H1 (cell line): ENCODE measurements at regions not wholly inside any gene's neighbourhood (a gene's known extent, or its start where the extent isn't known, plus 50 kb on each side); places are given as distances from the start of the nearest gene placed in this dataset.

ENCODE experiments used
- CTCF ChIA-PET: fragments of 300-600 bp; sonication (Branson Sonifier 250); formaldehyde crosslinking; loops from one replicate; lab custom pipeline; 2021; ENCODE audit not compliant: partially characterized antibody; lab: Charles Lee
- POLR2A ChIA-PET: fragments of 300-600 bp; sonication (Branson Sonifier 250); formaldehyde crosslinking; loops from one replicate; lab custom pipeline; 2021; ENCODE audit warnings: inconsistent platforms; ENCODE audit not compliant: partially characterized antibody; lab: Charles Lee
- DNase-seq, 2 experiments: peaks; one replicate each; pipeline versions ENCODE4 v3.0.0 to v3.0.0-alpha.2; 2010 to 2022; ENCODE audit warnings: low spot score in 2 of 2, low read depth in 1 of 2, mixed read lengths in 1 of 2
- FAIRE-seq: peaks from 2 replicates; lab custom pipeline; 2011; peaks lifted over from hg19 to GRCh38; lab: Jason Lieb, UNC
- H2AFZ ChIP-seq: 2 replicates; pipeline ENCODE4 v1.8.1; 2012; ENCODE audit warnings: low read length, inconsistent platforms
- H2AK5ac ChIP-seq: 2 replicates; pipeline ENCODE4 v1.6.1; 2013; ENCODE audit warnings: low read depth, low read length
- H2BK120ac ChIP-seq: replicated peaks from 2 replicates; pipeline ENCODE3; 2013; ENCODE audit warnings: low read depth, low read length, inconsistent platforms
- H2BK12ac ChIP-seq: 2 replicates; pipeline ENCODE4 v1.6.1; 2013; ENCODE audit warnings: low read depth, low read length
- H2BK15ac ChIP-seq: 2 replicates; pipeline ENCODE4 v1.6.1; 2013; ENCODE audit warnings: low read length
- H2BK20ac ChIP-seq: 2 replicates; pipeline ENCODE4 v1.6.1; 2013; ENCODE audit warnings: low read length
- H2BK5ac ChIP-seq: 2 replicates; pipeline ENCODE4 v1.6.1; 2013; ENCODE audit warnings: low read depth, low read length
- H3K14ac ChIP-seq: 2 replicates; pipeline ENCODE4 v1.6.1; 2013; ENCODE audit warnings: inconsistent platforms; ENCODE audit not compliant: insufficient read length
- H3K18ac ChIP-seq: 2 replicates; pipeline ENCODE4 v1.6.1; 2013; ENCODE audit warnings: low read length; ENCODE audit errors: extremely low read depth
- H3K23ac ChIP-seq: 2 replicates; pipeline ENCODE4 v1.6.1; 2013; ENCODE audit warnings: inconsistent platforms; ENCODE audit not compliant: insufficient read length
- H3K23me2 ChIP-seq: 2 replicates; pipeline ENCODE4 v1.6.1; 2013; ENCODE audit warnings: low read depth, low read length
- H3K27ac ChIP-seq: 2 replicates; pipeline ENCODE4 v1.6.1; 2011; ENCODE audit warnings: low read depth, low read length, inconsistent platforms
- H3K27me3 ChIP-seq, 4 experiments: replicated peaks in 1 of 4; 1 replicate in 1 of 4; 2 replicates in 3 of 4; pipeline versions ENCODE4 v1.6.1 to v1.8.1; 2011 to 2013; ENCODE audit warnings: low read length in 3 of 4, mild to moderate bottlenecking in 3 of 4, inconsistent platforms in 2 of 4, mixed read lengths in 2 of 4, moderate library complexity in 1 of 4; ENCODE audit not compliant: control insufficient read depth in 3 of 4, insufficient read depth in 3 of 4; ENCODE audit errors: extremely low read depth in 1 of 4
- H3K36me3 ChIP-seq, 4 experiments: 2 replicates each; pipeline versions ENCODE4 v1.6.1 to v1.8.1; 2011 to 2013; ENCODE audit warnings: mild to moderate bottlenecking in 4 of 4, low read length in 3 of 4, moderate library complexity in 2 of 4, control low read depth in 1 of 4, inconsistent platforms in 1 of 4; ENCODE audit not compliant: insufficient read depth in 4 of 4, control insufficient read depth in 2 of 4
- H3K4ac ChIP-seq: replicated peaks from 2 replicates; pipeline ENCODE3; 2013; ENCODE audit warnings: low read length, low read depth, mixed read lengths, inconsistent platforms; ENCODE audit not compliant: insufficient read length
- H3K4me1 ChIP-seq, 4 experiments: replicated peaks in 1 of 4; 1 replicate in 1 of 4; 2 replicates in 3 of 4; pipeline versions ENCODE4 v1.6.1 to v1.8.1; 2011 to 2013; ENCODE audit warnings: low read length in 3 of 4, inconsistent platforms in 2 of 4, mixed read lengths in 1 of 4; ENCODE audit not compliant: insufficient read depth in 4 of 4, control insufficient read depth in 3 of 4
- H3K4me2 ChIP-seq, 2 experiments: 2 replicates each; pipeline versions ENCODE4 v1.6.1 to v1.8.1; 2011 to 2013; ENCODE audit warnings: low read depth in 2 of 2, low read length in 2 of 2, control low read depth in 1 of 2, inconsistent platforms in 1 of 2, mild to moderate bottlenecking in 1 of 2; ENCODE audit not compliant: insufficient read depth in 1 of 2
- H3K4me3 ChIP-seq, 4 experiments: fragments of 200-600, 300-600 bp in 1 of 4; sonication (generic), shearing (Covaris generic), sonication (Bioruptor Twin) in 1 of 4; 2 replicates each; pipeline versions ENCODE4 v1.5.1 to v1.8.1; 2011 to 2016; ENCODE audit warnings: low read length in 4 of 4, low read depth in 3 of 4, control low read depth in 2 of 4, inconsistent platforms in 2 of 4, mild to moderate bottlenecking in 2 of 4, mixed read lengths in 1 of 4, moderate library complexity in 1 of 4; ENCODE audit not compliant: insufficient read depth in 2 of 4; ENCODE audit errors: extremely low read depth in 1 of 4
- H3K56ac ChIP-seq: replicated peaks from 2 replicates; pipeline ENCODE3; 2013; ENCODE audit warnings: low read depth, mild to moderate bottlenecking, mixed read lengths, low read length, inconsistent platforms; ENCODE audit not compliant: insufficient read length
- H3K79me1 ChIP-seq: 2 replicates; pipeline ENCODE4 v1.6.1; 2013; ENCODE audit warnings: low read depth, low read length, control low read depth
- H3K79me2 ChIP-seq, 2 experiments: 2 replicates each; pipeline versions ENCODE4 v1.6.1 to v1.8.1; 2012 to 2013; ENCODE audit warnings: low read length in 2 of 2, mild to moderate bottlenecking in 2 of 2, inconsistent platforms in 1 of 2; ENCODE audit not compliant: insufficient read depth in 2 of 2, control insufficient read depth in 1 of 2
- H3K9ac ChIP-seq, 4 experiments: replicated peaks in 1 of 4; 1 replicate in 1 of 4; 2 replicates in 3 of 4; pipeline versions ENCODE4 v1.6.1 to v1.8.1; 2011 to 2013; ENCODE audit warnings: low read depth in 3 of 4, low read length in 3 of 4, control low read depth in 2 of 4, mild to moderate bottlenecking in 2 of 4, moderate library complexity in 2 of 4, inconsistent platforms in 1 of 4; ENCODE audit errors: extremely low read depth in 1 of 4
- H3K9me3 ChIP-seq, 2 experiments: 2 replicates each; pipeline versions ENCODE4 v1.6.1 to v1.8.1; 2012 to 2013; ENCODE audit warnings: mild to moderate bottlenecking in 2 of 2, moderate library complexity in 2 of 2, control low read depth in 1 of 2, inconsistent platforms in 1 of 2, low read depth in 1 of 2, low read length in 1 of 2, mixed read lengths in 1 of 2; ENCODE audit not compliant: insufficient read depth in 2 of 2
- H4K20me1 ChIP-seq, 2 experiments: replicated peaks in 1 of 2; 2 replicates each; pipeline versions ENCODE3 to v1.8.1; 2011 to 2013; ENCODE audit warnings: inconsistent platforms in 2 of 2, low read length in 2 of 2, mild to moderate bottlenecking in 1 of 2; ENCODE audit not compliant: insufficient read depth in 2 of 2, control insufficient read depth in 1 of 2
- H4K5ac ChIP-seq: 2 replicates; pipeline ENCODE4 v1.6.1; 2013; ENCODE audit warnings: low read length, low read depth, mixed read lengths, inconsistent platforms; ENCODE audit not compliant: insufficient read length
- H4K8ac ChIP-seq: 2 replicates; pipeline ENCODE4 v1.8.0; 2013; ENCODE audit warnings: mild to moderate bottlenecking, moderate library complexity, low read length, inconsistent platforms; ENCODE audit not compliant: insufficient read depth; ENCODE audit errors: extremely low read depth
- H4K91ac ChIP-seq: replicated peaks from 2 replicates; pipeline ENCODE3; 2013; ENCODE audit warnings: low read length, mixed read lengths, inconsistent platforms; ENCODE audit not compliant: insufficient read length
- EGR1 ChIP-seq: IDR thresholded peaks from 2 replicates; pipeline ENCODE4 v1.6.1; 2011; ENCODE audit warnings: low read depth, low read length, borderline replicate concordance
- GTF2F1 ChIP-seq: IDR thresholded peaks from 2 replicates; pipeline ENCODE4 v1.6.1; 2012; ENCODE audit warnings: low read depth, low read length, improper control_type of control experiment, borderline replicate concordance
- KDM4A ChIP-seq: IDR thresholded peaks from one replicate; pipeline ENCODE4 v1.7.1; 2012; ENCODE audit warnings: low read depth, mild to moderate bottlenecking, moderate library complexity, low read length, inconsistent platforms; ENCODE audit not compliant: severe bottlenecking
- MAFK ChIP-seq: IDR thresholded peaks from 2 replicates; pipeline ENCODE4 v1.6.1; 2012; ENCODE audit warnings: low read depth, mild to moderate bottlenecking, improper control_type of control experiment, low read length
- NRF1 ChIP-seq: IDR thresholded peaks from 2 replicates; pipeline ENCODE4 v1.6.1; 2011; ENCODE audit warnings: mild to moderate bottlenecking, low read depth, low read length, improper control_type of control experiment
- PHF8 ChIP-seq: fragments of 200-600 bp; sonication (generic); conservative IDR thresholded peaks from 2 replicates; pipeline ENCODE4 v1.7.1; 2012; ENCODE audit warnings: low read depth, mild to moderate bottlenecking, inconsistent platforms, low read length, moderate library complexity
- POLR2A ChIP-seq, 2 experiments: IDR thresholded peaks; 1 replicate in 1 of 2; 2 replicates in 1 of 2; pipeline ENCODE4 v1.6.1; 2011; ENCODE audit warnings: low read depth in 2 of 2, low read length in 2 of 2, mild to moderate bottlenecking in 2 of 2; ENCODE audit errors: control extremely low read depth in 1 of 2
- SIN3A ChIP-seq, 2 experiments: IDR thresholded peaks in 1 of 2; conservative IDR thresholded peaks in 1 of 2; 2 replicates each; pipeline ENCODE4 v1.6.1; 2011 to 2012; ENCODE audit warnings: low read length in 2 of 2, improper control_type of control experiment in 1 of 2, low read depth in 1 of 2, mild to moderate bottlenecking in 1 of 2
- SUZ12 ChIP-seq: fragments of 200-600 bp; sonication (generic); IDR thresholded peaks from 2 replicates; pipeline ENCODE4 v1.6.1; 2012; ENCODE audit warnings: mild to moderate bottlenecking, inconsistent platforms, low read length, moderate library complexity, mixed read lengths
- WGBS, 2 experiments: shearing (Covaris generic) in 1 of 2; methylation state at CpG; one replicate each; pipeline versions ENCODE4 v1.1.6 to v1.1.7; 2013 to 2015; ENCODE audit warnings: low lambda C conversion rate in 2 of 2, mixed read lengths in 2 of 2, inconsistent platforms in 1 of 2, low coverage in 1 of 2, missing lambda C conversion rate in 1 of 2; ENCODE audit not compliant: insufficient replicate concordance in 2 of 2, insufficient coverage in 1 of 2, insufficient read length in 1 of 2; ENCODE audit errors: extremely low coverage in 1 of 2, missing lambda C conversion rate in 1 of 2; 5-methylcytosine and 5-hydroxymethylcytosine counted together
- TF ChIP-seq, protein P1 (sequence below): IDR thresholded peaks from 2 replicates; pipeline ENCODE4 v1.6.1; 2011; ENCODE audit warnings: low read depth, mild to moderate bottlenecking, low read length; ENCODE audit not compliant: insufficient read depth
- TF ChIP-seq, protein P2 (sequence below), 3 experiments: IDR thresholded peaks; 1 replicate in 2 of 3; 2 replicates in 1 of 3; pipeline versions ENCODE4 v1.5.1 to v1.6.1; 2011; ENCODE audit warnings: low read length in 3 of 3, mild to moderate bottlenecking in 3 of 3, inconsistent platforms in 2 of 3, low read depth in 1 of 3, moderate library complexity in 1 of 3; ENCODE audit not compliant: insufficient read depth in 1 of 3; ENCODE audit errors: control extremely low read depth in 1 of 3

DNA sequence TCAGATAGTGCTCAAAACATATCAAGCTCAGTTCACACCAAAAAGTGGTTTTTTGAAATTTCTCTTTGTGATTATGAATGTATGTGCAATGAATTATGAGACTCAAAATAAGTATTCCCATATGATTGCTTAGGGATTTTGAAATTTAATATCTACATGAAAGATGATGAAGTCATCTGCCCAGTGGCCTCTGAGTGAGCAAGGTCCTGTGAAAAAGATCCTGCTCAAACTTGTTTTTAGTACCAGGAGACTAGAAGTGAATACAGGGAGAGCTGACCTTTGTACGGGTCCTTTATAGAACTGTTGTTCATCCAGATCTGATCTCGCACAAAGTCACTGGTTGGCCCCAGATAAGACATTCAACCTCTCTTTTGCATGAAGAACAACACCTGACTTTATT is 151.9 kb upstream of the MAF start:
- Histone ChIP-seq H2BK120ac (no peak overlapping the region), H3K23ac (no peak overlapping the region), H4K8ac (no peak overlapping the region), H3K56ac (no peak overlapping the region), H3K27ac (no peak overlapping the region), H3K79me1 (no peaks in the 10 kb centered on the region), H3K9me3 (no peaks in the 10 kb centered on the region), H3K18ac (no peak overlapping the region), H2BK5ac (no peak overlapping the region), H3K36me3 (no peaks in the 10 kb centered on the region), H4K5ac (no peak overlapping the region), H3K4me1 (no peaks in the 10 kb centered on the region), H2BK15ac (no peak overlapping the region), H3K79me2 (no peaks in the 10 kb centered on the region), H2BK12ac (no peak overlapping the region), H3K14ac (no peak overlapping the region), H2BK20ac (no peak overlapping the region), H4K91ac (no peak overlapping the region), H3K4me3 (no peak overlapping the region), H2AFZ (no peak overlapping the region), H3K23me2 (no peaks in the 10 kb centered on the region), H4K20me1 (no peaks in the 10 kb centered on the region), H3K4me2 (no peak overlapping the region), H3K9ac (no peak overlapping the region), H3K27me3 (no peaks in the 10 kb centered on the region), H3K4ac (no peak overlapping the region), H2AK5ac (no peak overlapping the region)
- DNase-seq (no peak), FAIRE-seq (no peak)
- ChIA-PET CTCF (no interaction called here), POLR2A (interaction anchor here (1.0 to 1.5 kb wide), 2 partner anchors 14 to 17 kb away, joined by 3 read pairs; no protein-coding TSS in a partner anchor)
- TF ChIP-seq, protein P1, sequence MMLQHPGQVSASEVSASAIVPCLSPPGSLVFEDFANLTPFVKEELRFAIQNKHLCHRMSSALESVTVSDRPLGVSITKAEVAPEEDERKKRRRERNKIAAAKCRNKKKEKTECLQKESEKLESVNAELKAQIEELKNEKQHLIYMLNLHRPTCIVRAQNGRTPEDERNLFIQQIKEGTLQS = no peak
- TF ChIP-seq POLR2A (IDR thresholded peaks at IDR 0.05; ENCODE audit: control extremely low read depth in 1 of 2, low read depth in 2 of 2, low read length in 2 of 2) (no peak), GTF2F1 (no peak), SIN3A (conservative IDR thresholded peaks at IDR 0.05 in 1 of 2, IDR thresholded peaks at IDR 0.05 in 1 of 2; ENCODE audit: low read depth in 1 of 2, low read length in 2 of 2) (no peak), EGR1 (no peak), KDM4A (no peak), PHF8 (no peak), NRF1 (no peak), MAFK (no peak), SUZ12 (no peak)
- TF ChIP-seq, protein P2, sequence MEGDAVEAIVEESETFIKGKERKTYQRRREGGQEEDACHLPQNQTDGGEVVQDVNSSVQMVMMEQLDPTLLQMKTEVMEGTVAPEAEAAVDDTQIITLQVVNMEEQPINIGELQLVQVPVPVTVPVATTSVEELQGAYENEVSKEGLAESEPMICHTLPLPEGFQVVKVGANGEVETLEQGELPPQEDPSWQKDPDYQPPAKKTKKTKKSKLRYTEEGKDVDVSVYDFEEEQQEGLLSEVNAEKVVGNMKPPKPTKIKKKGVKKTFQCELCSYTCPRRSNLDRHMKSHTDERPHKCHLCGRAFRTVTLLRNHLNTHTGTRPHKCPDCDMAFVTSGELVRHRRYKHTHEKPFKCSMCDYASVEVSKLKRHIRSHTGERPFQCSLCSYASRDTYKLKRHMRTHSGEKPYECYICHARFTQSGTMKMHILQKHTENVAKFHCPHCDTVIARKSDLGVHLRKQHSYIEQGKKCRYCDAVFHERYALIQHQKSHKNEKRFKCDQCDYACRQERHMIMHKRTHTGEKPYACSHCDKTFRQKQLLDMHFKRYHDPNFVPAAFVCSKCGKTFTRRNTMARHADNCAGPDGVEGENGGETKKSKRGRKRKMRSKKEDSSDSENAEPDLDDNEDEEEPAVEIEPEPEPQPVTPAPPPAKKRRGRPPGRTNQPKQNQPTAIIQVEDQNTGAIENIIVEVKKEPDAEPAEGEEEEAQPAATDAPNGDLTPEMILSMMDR (IDR thresholded peaks at IDR 0.05; ENCODE audit: control extremely low read depth in 1 of 3, insufficient read depth in 1 of 3, low read depth in 1 of 3, low read length in 3 of 3) = no peak
- WGBS, 2 experiments = 96% methylated on average over 2 of the region's 2 CpGs; no CpG with 5 or more reads in 1 of the 2 experiments
